A673 (cell line): ENCODE measurements at regions not wholly inside any gene's neighbourhood (a gene's known extent, or its start where the extent isn't known, plus 50 kb on each side); places are given as distances from the start of the nearest gene placed in this dataset.

ENCODE experiments used
- BruUV-seq: library from RNA; stranded (reverse); fragments of 400-500 nt; replicated peaks from 2 replicates; lab custom pipeline; 2021; lab: Mats Ljungman, UMichigan
- CTCF ChIA-PET: fragments of 300-600 bp; sonication (Branson Sonifier 250); formaldehyde crosslinking; loops from one replicate; lab custom pipeline; 2022; ENCODE audit warnings: antibody characterized with exemption; lab: Charles Lee
- POLR2A ChIA-PET: fragments of 300-600 bp; sonication (Branson Sonifier 250); formaldehyde crosslinking; loops from one replicate; lab custom pipeline; 2022; ENCODE audit warnings: antibody characterized with exemption; ENCODE audit not compliant: low non-redundant PET; lab: Charles Lee
- DNase-seq: peaks from one replicate; pipeline ENCODE4 v3.0.0-alpha.2; 2015; ENCODE audit warnings: low spot score
- H3K27ac ChIP-seq: fragments of 200-600 bp; sonication (generic); 2 replicates; pipeline ENCODE4 v1.5.1; 2016; ENCODE audit warnings: mixed run types, low read depth, mild to moderate bottlenecking, mixed read lengths, antibody characterized with exemption, low read length; ENCODE audit not compliant: poor library complexity, severe bottlenecking
- H3K27me3 ChIP-seq: fragments of 200-600 bp; sonication (generic); replicated peaks from 2 replicates; pipeline ENCODE4 v1.6.1; 2017; ENCODE audit warnings: mixed run types, low read depth, mild to moderate bottlenecking, mixed read lengths, antibody characterized with exemption, low read length; ENCODE audit not compliant: insufficient read depth, poor library complexity
- H3K36me3 ChIP-seq: fragments of 200-600 bp; sonication (generic); 2 replicates; pipeline ENCODE4 v1.6.1; 2016; ENCODE audit warnings: mixed run types, mild to moderate bottlenecking, mixed read lengths, antibody characterized with exemption, low read length; ENCODE audit not compliant: insufficient read depth, poor library complexity, severe bottlenecking
- H3K4me1 ChIP-seq: fragments of 200-600 bp; sonication (generic); 2 replicates; pipeline ENCODE4 v1.6.1; 2017; ENCODE audit warnings: mixed run types, mild to moderate bottlenecking, mixed read lengths, antibody characterized with exemption, low read length; ENCODE audit not compliant: insufficient read depth, poor library complexity, severe bottlenecking
- H3K4me3 ChIP-seq: fragments of 200-600 bp; sonication (generic); 2 replicates; pipeline ENCODE4 v1.5.1; 2016; ENCODE audit warnings: low read depth, mixed run types, mild to moderate bottlenecking, mixed read lengths, low read length; ENCODE audit not compliant: poor library complexity, severe bottlenecking
- H3K9me3 ChIP-seq: fragments of 200-600 bp; sonication (generic); 2 replicates; pipeline ENCODE4 v1.6.1; 2016; ENCODE audit warnings: mixed run types, low read depth, mild to moderate bottlenecking, mixed read lengths, antibody characterized with exemption, low read length; ENCODE audit not compliant: poor library complexity, severe bottlenecking
- EZH2 ChIP-seq: fragments of 200-600 bp; sonication (generic); IDR thresholded peaks from 2 replicates; pipeline ENCODE4 v1.6.1; 2017; ENCODE audit warnings: borderline replicate concordance, low read depth, mild to moderate bottlenecking, mixed read lengths, antibody characterized with exemption, low read length; ENCODE audit not compliant: poor library complexity, severe bottlenecking
- intact Hi-C: fragments of 100-400 bp; cut with micrococcal nuclease; formaldehyde crosslinking; loops from one replicate; pipeline ENCODE4 v1.10.0; 2022; ENCODE audit not compliant: unreplicated experiment
- TF ChIP-seq, protein P1 (sequence below): fragments of 300-800, 200-600 bp; sonication (generic); conservative IDR thresholded peaks from 2 replicates; pipeline ENCODE4 v1.5.1; 2017; ENCODE audit warnings: low read depth, mild to moderate bottlenecking, antibody characterized with exemption, low read length, moderate library complexity, mixed read lengths

DNA sequence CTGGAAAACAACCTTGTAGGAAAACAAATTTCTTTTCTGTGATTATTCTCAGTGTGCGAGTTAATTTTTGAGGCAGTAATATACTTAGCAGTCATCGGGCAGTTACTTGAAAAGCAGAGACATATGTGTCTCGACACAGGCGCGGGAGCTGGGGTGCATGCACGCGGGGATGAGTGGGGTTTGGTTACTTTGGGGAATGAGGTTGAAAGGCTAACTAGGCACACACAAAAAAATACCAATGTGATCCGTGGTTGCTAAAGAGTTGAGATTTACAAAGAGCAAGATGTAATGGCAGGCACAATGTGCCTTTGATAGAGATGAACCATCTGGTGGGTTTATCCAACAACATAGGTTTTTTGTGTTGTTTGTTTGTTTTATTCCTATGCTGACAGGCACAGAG, 703.8 kb upstream of the EEF2KMT start:
- Histone ChIP-seq H3K27ac (no peak overlapping the region), H3K4me3 (no peak overlapping the region), H3K9me3 (peaks cover 4% of the 10 kb centered on the region), H3K36me3 (no peaks in the 10 kb centered on the region), H3K27me3 (no peaks in the 10 kb centered on the region), H3K4me1 (no peaks in the 10 kb centered on the region)
- intact Hi-C loops: no loop called here
- DNase-seq: no peak
- TF ChIP-seq, protein P1, sequence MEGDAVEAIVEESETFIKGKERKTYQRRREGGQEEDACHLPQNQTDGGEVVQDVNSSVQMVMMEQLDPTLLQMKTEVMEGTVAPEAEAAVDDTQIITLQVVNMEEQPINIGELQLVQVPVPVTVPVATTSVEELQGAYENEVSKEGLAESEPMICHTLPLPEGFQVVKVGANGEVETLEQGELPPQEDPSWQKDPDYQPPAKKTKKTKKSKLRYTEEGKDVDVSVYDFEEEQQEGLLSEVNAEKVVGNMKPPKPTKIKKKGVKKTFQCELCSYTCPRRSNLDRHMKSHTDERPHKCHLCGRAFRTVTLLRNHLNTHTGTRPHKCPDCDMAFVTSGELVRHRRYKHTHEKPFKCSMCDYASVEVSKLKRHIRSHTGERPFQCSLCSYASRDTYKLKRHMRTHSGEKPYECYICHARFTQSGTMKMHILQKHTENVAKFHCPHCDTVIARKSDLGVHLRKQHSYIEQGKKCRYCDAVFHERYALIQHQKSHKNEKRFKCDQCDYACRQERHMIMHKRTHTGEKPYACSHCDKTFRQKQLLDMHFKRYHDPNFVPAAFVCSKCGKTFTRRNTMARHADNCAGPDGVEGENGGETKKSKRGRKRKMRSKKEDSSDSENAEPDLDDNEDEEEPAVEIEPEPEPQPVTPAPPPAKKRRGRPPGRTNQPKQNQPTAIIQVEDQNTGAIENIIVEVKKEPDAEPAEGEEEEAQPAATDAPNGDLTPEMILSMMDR: no peak
- TF ChIP-seq EZH2: no peak
- CTCF ChIA-PET: no interaction called here
- POLR2A ChIA-PET: no interaction called here
- no TSS peak for BruUV-seq

DNA sequence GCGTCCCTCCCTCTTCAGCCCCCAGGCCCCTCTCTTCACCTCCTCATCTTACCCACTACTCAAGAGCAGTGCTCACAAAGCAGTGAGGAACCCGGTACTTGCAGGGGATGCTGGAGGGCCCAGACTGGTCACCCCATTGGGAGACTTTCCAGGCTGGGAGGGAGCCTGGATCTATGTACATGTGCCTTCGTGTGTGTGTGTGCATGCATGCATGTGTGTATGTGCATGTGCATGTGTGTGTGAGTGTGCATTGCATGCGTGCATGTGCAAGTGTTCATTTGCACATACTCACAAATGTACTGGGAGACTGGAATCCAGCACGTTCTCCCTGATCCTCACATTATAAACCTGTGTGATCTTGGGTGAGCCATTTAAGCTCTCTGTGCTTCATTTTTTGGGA, 696.0 kb upstream of the EEF2KMT start:
- no peak for TF ChIP-seq EZH2
- TF ChIP-seq, protein P1: no peak
- ChIA-PET POLR2A (no interaction called here), CTCF (no interaction called here)
- Histone ChIP-seq H3K4me1 (no peaks in the 10 kb centered on the region), H3K36me3 (no peaks in the 10 kb centered on the region), H3K4me3 (no peak overlapping the region), H3K9me3 (no peaks in the 10 kb centered on the region), H3K27me3 (no peaks in the 10 kb centered on the region), H3K27ac (no peak overlapping the region)
- BruUV-seq: no TSS peak
- no peak for DNase-seq
- intact Hi-C loops: no loop called here

DNA sequence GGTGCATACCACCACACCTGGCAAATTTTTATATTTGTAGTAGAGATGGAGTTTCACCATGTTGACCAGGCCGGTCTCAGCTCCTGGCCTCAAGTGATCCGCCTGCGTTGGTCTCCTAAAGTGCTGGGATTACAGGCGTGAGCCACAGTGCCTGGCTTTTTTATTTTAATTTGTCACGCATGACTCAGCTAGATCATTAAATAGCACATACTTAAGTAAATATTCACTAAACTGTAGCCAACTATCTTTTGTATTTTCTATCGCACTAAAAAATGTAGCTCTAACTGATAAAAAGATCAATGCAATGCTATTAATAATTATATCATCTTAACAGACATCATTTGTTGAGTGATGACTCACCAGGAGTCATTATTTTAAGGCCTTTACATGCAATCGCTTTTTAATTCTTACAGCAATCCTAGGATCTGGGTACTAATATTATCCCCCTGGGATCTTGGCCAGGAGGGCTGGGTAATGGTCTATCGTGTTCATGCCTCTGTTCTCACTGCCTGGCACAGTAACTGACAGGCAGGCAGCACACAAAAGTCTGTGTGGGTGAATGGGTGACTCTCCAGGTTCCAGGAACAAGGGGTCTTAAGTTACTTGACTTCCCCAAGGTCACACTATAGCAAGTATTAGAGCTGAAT, 693.5 kb upstream of the EEF2KMT start:
- ChIA-PET POLR2A (no interaction called here), CTCF (no interaction called here)
- peak; percentile 51 for DNase-seq
- Histone ChIP-seq H3K27me3 (no peaks in the 10 kb centered on the region), H3K4me1 (no peaks in the 10 kb centered on the region), H3K36me3 (no peaks in the 10 kb centered on the region), H3K4me3 (no peak overlapping the region), H3K9me3 (no peaks in the 10 kb centered on the region), H3K27ac (no peak overlapping the region)
- BruUV-seq: no TSS peak
- intact Hi-C loops: no loop called here
- no peak for TF ChIP-seq EZH2
- TF ChIP-seq, protein P1: no peak
